ENCODE measurements at regions not wholly inside any gene's neighbourhood (a gene's known extent, or its start where the extent isn't known, plus 50 kb on each side); places are given as distances from the start of the nearest gene placed in this dataset.

- Histone ChIP-seq H3K4me1 (ENCODE audit: insufficient read depth, low read length) (no peaks in the 10 kb centered on the region), H3K14ac (ENCODE audit: insufficient read depth, low read length) (no peak overlapping the region), H3K27ac (ENCODE audit: insufficient read length, low read depth, low read length) (no peak overlapping the region), H4K20me1 (ENCODE audit: control insufficient read depth, insufficient read depth, insufficient read length) (no peaks in the 10 kb centered on the region), H3K18ac (ENCODE audit: insufficient read length, low read depth, low read length) (no peak overlapping the region), H4K8ac (replicated peaks; ENCODE audit: insufficient read length, low read depth, low read length) (no peak overlapping the region), H4K91ac (ENCODE audit: insufficient read length, low read depth, low read length) (no peak overlapping the region), H2BK120ac (ENCODE audit: low read depth, low read length, poor library complexity, severe bottlenecking) (no peak overlapping the region), H2BK5ac (ENCODE audit: insufficient read length, low read length) (no peak overlapping the region), H3K4ac (ENCODE audit: low read depth, low read length) (no peak overlapping the region), H3T11ph (ENCODE audit: low read length) (no peak overlapping the region), H2BK20ac (ENCODE audit: low read depth, low read length, poor library complexity, severe bottlenecking) (no peak overlapping the region), H2AFZ (ENCODE audit: low read length) (no peak overlapping the region), H4K5ac (ENCODE audit: insufficient read length, low read depth, low read length) (no peak overlapping the region), H3K9ac (ENCODE audit: extremely low read depth, insufficient read length, low read length) (no peak overlapping the region), H3K23me2 (ENCODE audit: insufficient read length, low read depth, low read length, poor library complexity, severe bottlenecking) (no peaks in the 10 kb centered on the region), H3K4me2 (ENCODE audit: insufficient read depth, insufficient read length, low read length) (no peak overlapping the region), H3K27me3 (ENCODE audit: insufficient read depth, low read length) (no peaks in the 10 kb centered on the region), H3K9me3 (ENCODE audit: control insufficient read depth, low read depth, low read length) (no peaks in the 10 kb centered on the region), H3K56ac (ENCODE audit: insufficient read length, low read depth, low read length) (no peak overlapping the region), H2AK5ac (ENCODE audit: insufficient read length, low read length) (no peak overlapping the region), H3K23ac (ENCODE audit: insufficient read length, low read depth, low read length) (no peak overlapping the region), H3K79me1 (ENCODE audit: insufficient read depth, low read depth, low read length, poor library complexity, severe bottlenecking) (no peaks in the 10 kb centered on the region), H2BK12ac (ENCODE audit: insufficient read length, low read depth, low read length) (no peak overlapping the region), H2BK15ac (ENCODE audit: low read depth, low read length) (no peak overlapping the region), H3K79me2 (ENCODE audit: insufficient read depth, low read length) (no peaks in the 10 kb centered on the region)
- peaks cover 5 to 10% of the 10 kb centered on the region in 2 experiments for H3K4me1 Mint-ChIP-seq
- peaks cover 0 to 3% of the 10 kb centered on the region in 2 experiments; a peak in 2 of 5 replicates for H3K9me3 Mint-ChIP-seq
- DNase-seq, result no peak
- H3K36me3 Mint-ChIP-seq (ENCODE audit: insufficient read depth in 1 of 3, low read depth in 3 of 3), result no peaks in the 10 kb centered on the region
- TF ChIP-seq, protein P1, sequence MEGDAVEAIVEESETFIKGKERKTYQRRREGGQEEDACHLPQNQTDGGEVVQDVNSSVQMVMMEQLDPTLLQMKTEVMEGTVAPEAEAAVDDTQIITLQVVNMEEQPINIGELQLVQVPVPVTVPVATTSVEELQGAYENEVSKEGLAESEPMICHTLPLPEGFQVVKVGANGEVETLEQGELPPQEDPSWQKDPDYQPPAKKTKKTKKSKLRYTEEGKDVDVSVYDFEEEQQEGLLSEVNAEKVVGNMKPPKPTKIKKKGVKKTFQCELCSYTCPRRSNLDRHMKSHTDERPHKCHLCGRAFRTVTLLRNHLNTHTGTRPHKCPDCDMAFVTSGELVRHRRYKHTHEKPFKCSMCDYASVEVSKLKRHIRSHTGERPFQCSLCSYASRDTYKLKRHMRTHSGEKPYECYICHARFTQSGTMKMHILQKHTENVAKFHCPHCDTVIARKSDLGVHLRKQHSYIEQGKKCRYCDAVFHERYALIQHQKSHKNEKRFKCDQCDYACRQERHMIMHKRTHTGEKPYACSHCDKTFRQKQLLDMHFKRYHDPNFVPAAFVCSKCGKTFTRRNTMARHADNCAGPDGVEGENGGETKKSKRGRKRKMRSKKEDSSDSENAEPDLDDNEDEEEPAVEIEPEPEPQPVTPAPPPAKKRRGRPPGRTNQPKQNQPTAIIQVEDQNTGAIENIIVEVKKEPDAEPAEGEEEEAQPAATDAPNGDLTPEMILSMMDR (conservative IDR thresholded peaks at IDR 0.05), result no peak
- no CpG with 5 or more reads among the region's 7 CpGs for WGBS (ENCODE audit: extremely low coverage, insufficient read length, low lambda C conversion rate)
- H3K27ac Mint-ChIP-seq, result no peak overlapping the region
- H3K4me3 Mint-ChIP-seq, result no peak overlapping the region
- no peaks in the 10 kb centered on the region for H3K27me3 Mint-ChIP-seq (ENCODE audit: low read depth)
These were observed 127.0 kb upstream of the DDIT4L start for GRCh38 chr4:100317032-100317864.
